DMS153 treated with DMSO at 0.1 percent for 48 hours (cell line): ENCODE measurements at regions not wholly inside any gene's neighbourhood (a gene's known extent, or its start where the extent isn't known, plus 50 kb on each side); places are given as distances from the start of the nearest gene placed in this dataset.
"Not testable (repeated sequence)": the region's sequence is repeated elsewhere in the genome, so short reads cannot be mapped to it uniquely, and the experiment has no call there.

Experiments
- DNase-seq: peaks from one replicate; lab custom pipeline; 2025; ENCODE audit not compliant: unreplicated experiment; lab: John Stamatoyannopoulos, UW

GRCh38 chr5:163134061-163134460 is 303.3 kb upstream of the CCNG1 start:
- no peak for DNase-seq

- no peak for DNase-seq
Measured at GRCh38 chr5:163135849-163136248, 301.5 kb upstream of the CCNG1 start.

- no peak for DNase-seq
Measured at GRCh38 chr5:163161512-163161911, 275.9 kb upstream of the CCNG1 start.

GRCh38 chr5:163162645-163163044 is 274.8 kb upstream of the CCNG1 start:
- DNase-seq = no peak

GRCh38 chr5:163163858-163164257 is 273.5 kb upstream of the CCNG1 start:
- no peak for DNase-seq

GRCh38 chr5:163165277-163165676 is 272.1 kb upstream of the CCNG1 start:
- DNase-seq = no peak

- DNase-seq = not testable (repeated sequence)
Measured at GRCh38 chr5:163170161-163170560, 267.2 kb upstream of the CCNG1 start.

GRCh38 chr5:163172540-163173338 is 264.7 kb upstream of the CCNG1 start:
- DNase-seq = no peak

GRCh38 chr5:163177971-163178370 is 259.4 kb upstream of the CCNG1 start:
- no peak for DNase-seq

- DNase-seq = no peak
Measured at GRCh38 chr5:163185315-163185714, 252.1 kb upstream of the CCNG1 start.

- no peak for DNase-seq
Measured at GRCh38 chr5:163189023-163189553, 248.3 kb upstream of the CCNG1 start.

- no peak for DNase-seq
Measured at GRCh38 chr5:163190283-163190682, 247.1 kb upstream of the CCNG1 start.

GRCh38 chr5:163190784-163191183 is 246.6 kb upstream of the CCNG1 start:
- DNase-seq = no peak

GRCh38 chr5:163193886-163194285 is 243.5 kb upstream of the CCNG1 start:
- no peak for DNase-seq

GRCh38 chr5:163205645-163206044 is 231.8 kb upstream of the CCNG1 start:
- DNase-seq = no peak

GRCh38 chr5:163221581-163221980 is 215.8 kb upstream of the CCNG1 start:
- DNase-seq = no peak

- DNase-seq = no peak
Measured at GRCh38 chr5:163222982-163223381, 214.4 kb upstream of the CCNG1 start.

- DNase-seq = no peak
Measured at GRCh38 chr5:163244445-163244987, 192.9 kb upstream of the CCNG1 start.

- DNase-seq = no peak
Measured at GRCh38 chr5:163245584-163245983, 191.8 kb upstream of the CCNG1 start.

- DNase-seq = no peak
Measured at GRCh38 chr5:163248333-163248732, 189.1 kb upstream of the CCNG1 start.

- DNase-seq = no peak
Measured at GRCh38 chr5:163248871-163249270, 188.5 kb upstream of the CCNG1 start.

- DNase-seq = no peak
Measured at GRCh38 chr5:163252950-163253349, 184.4 kb upstream of the CCNG1 start.

GRCh38 chr5:163259495-163259894 is 177.9 kb upstream of the CCNG1 start:
- no peak for DNase-seq
